Inflammatory macrophage (primary cell): ENCODE measurements at regions not wholly inside any gene's neighbourhood (a gene's known extent, or its start where the extent isn't known, plus 50 kb on each side); places are given as distances from the start of the nearest gene placed in this dataset.

Experiments used
- DNase-seq, 2 donors: peaks; one replicate each; pipeline ENCODE4 v3.0.0-alpha.2; 2020 to 2022

DNA sequence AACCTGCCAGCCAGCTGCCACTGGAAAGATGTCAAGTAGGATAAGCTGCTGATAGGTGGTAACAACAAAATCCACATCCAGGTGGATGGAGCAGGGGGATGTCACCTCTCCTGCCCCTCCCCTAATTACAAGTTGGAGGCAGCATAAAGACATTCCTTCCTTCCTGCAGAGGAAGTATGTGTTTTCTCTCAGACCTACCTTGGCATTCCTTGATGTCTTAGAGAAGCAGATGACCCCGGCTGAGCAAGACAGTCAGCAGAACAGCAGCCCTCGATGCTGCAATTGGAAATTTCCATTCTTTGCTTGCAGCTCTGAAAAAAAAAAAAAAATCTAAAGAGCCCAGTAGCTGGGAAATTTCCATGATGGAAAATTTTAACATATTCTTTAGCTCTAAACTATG lies 137.5 kb upstream of the MKLN1 start:
- no peak for DNase-seq

DNA sequence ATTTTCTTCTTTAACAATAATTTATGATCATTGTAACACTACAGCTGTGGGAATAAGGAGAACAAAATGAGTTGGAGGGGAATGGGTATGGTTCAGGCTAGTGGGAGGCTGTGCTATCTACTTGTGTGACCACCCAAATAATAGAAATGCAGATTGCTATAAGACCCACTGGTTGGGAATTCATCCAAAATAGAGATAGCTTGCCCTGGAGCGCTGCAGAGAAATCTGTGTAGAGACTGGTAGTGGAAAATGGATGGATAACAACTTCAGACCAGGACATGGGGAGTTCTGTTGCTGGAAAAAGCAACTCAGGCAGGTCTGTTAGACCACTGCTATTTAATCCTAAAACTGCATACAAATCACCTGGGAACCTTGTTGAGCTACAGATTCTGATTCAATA lies 137.1 kb upstream of the MKLN1 start:
- DNase-seq, result no peak

DNA sequence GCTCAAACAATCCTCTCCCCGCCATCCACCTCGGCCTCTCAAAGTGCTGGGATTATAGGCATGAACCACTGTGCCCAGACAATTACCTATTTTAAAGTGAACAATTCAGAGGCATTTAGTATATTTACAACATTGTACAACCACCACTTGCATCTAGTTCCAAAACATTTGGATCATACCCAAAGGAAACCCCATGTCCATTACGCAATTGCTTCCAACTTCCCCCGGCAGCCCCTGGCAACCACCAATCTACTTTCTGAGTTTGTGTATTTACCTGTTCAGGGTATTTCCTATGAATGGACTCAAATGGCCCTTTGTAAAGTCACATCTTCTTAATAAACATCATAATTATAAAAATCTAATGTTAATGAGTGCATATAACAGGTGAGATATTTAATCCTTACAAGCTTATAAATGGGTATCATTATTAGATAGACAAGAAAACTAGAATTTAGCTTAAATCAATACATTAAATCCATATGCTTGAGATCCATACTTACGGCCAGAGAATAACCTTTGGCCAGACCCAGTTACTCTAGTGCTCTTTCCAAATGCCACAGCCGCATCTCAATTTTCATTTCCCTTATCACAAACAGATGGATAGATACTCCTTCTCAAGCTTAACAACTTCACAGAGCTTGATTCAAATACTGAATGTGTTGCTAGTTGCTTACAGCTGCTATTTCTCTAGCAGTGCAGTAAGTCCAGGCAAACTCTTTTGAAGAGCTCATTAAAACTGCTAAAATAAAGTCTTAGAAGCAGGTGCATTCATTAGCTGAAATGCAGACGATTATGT lies 133.4 kb upstream of the MKLN1 start:
- DNase-seq, result peak in 1 of 2 donors; percentile 12

DNA sequence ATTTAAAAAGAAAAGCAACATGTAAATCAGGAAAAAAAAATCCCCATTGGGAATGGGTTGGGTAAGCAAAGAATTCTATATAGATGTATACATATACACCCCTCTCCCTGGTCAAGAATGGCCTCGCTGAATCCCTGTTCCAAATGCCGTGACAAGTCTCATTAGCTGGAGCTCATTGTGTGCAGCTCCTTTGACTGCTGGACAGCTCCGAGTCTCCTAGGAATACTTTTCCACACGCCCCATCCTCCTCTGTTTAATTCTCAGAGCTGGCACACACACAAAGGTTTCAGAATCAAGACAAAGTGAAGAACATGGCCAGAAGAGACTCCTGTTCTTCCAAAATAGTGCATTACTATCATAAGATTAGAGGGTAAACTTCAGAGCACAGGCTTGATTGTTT lies 130.9 kb upstream of the MKLN1 start:
- no peak for DNase-seq

DNA sequence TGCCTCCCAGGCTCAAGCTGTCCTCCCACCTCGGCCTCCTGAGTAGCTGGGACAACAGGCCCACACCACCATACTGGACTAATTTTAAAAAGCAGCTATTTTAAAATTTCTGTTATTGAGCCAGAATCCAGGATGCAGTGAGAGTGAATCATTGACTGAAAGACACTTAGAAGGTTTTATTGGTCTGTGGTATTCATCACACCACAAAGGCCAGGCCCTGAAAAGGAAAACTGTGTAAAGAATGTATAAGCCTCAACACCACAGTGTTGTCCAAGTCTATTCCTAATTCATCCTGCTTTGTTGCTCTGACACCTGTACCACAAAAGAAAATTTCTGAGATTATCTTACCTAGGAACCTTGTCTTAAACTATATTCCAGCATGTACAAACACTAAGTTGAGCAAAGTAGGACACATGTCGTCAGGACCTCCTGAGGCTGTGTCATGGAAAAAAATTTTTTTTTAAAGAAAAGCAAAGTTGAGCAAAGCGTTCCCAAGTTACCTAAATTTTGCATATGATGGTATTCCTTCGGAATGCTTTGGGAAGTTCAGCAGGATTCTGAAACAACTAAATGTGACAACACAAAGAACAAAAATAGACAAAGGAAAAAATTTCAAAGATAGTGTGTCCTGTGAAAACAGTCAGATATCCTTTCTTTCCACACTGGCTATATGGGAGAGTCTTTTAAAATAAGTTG lies 129.6 kb upstream of the MKLN1 start:
- no peak for DNase-seq

- no peak for DNase-seq
These were observed 125.2 kb upstream of the MKLN1 start for GRCh38 chr7:131202451-131202850.

DNA sequence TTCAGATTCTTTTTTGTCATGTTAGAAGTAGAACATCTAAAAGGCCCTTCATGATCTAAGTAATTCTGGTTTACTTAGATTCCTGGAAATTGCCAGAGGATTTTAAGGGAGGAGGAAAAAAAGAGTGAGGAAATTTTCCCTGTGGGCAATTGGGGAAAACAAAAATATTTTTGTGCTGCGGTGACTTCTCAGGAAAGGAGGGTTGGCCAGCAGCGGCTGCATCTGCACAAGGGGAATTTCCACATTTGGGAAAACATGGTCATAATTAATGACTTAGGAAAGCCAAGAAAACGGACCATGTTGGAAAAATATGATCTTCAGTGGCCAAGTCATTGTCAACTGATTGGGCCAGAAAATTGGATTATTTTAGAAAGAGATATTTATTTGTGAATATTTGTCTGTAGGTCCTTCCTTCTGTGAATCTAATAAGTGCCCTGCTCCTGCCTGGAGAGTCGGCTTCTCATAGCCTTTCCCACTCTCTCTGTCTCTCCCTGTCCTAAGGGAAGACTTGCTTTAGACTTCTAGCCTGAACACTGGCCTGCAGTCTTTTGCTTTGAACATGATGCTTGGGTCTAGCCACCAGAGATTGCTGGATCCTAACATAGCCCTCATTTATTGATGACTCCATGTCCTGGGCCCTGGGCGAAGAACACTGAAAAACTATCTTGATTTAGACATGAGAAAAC lies 124.2 kb upstream of the MKLN1 start:
- no peak for DNase-seq

GRCh38 chr7:131208777-131209176 lies 118.9 kb upstream of the MKLN1 start:
- DNase-seq, result no peak

DNA sequence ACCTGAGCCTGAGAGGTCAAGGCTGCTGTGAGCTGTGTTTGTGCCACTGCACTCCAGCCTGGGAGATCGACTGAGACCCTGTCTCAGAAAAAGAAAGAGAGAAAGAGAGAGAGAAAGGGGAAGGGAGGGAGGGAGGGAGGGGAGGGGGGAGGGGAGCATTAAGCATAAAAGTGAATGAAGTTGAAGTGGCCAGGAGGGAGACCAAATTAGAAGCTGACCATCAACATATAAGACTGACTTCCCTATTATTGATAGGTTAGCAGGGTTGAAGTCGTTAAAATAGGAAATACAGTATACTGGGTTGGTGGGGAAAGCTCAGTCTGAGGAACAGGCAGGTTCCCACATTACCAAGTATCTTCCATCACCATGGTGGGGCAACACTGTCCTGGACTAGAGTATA lies 117.1 kb upstream of the MKLN1 start:
- DNase-seq, result no peak

DNA sequence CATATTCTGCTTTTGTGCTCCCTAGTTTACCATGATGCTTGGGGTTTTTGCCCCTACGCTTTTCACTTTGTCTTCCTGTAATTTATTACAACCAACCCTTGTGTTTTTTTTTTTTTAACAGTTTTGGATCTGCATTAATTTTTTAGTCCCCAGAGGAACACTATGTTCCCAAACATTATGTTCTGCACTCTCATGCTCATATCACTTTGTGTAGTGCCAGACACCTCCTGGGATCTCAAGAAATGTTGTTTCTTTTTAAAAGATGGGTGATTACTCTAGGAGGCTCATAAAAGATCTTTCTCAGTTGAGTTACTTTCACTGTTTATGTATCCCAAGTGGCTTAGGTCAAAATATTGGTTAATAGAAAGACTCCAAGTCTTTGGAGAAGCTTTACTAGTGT lies 116.2 kb upstream of the MKLN1 start:
- DNase-seq, result no peak

GRCh38 chr7:131212114-131212513 lies 115.6 kb upstream of the MKLN1 start:
- no peak for DNase-seq

DNA sequence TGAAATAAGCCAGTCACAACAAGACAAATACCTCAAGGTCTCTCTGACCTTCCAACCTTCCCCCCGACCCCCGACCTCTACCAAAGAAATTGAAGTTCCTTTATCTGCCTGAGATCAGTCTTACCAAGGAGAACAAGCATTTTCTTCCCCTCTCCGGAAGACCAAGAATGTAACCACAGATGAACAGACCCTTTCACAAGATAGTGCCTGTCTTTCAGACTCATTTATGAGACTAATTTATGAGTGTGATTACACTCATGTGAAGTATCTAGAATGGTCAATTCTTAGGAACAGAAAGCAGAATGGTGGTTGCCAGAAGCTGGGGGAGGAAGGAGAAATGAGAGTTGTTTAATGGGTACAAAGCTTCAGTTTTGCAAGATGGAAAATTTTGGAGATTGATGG lies 108.9 kb upstream of the MKLN1 start:
- DNase-seq, result peak; percentile 2 to 29

DNA sequence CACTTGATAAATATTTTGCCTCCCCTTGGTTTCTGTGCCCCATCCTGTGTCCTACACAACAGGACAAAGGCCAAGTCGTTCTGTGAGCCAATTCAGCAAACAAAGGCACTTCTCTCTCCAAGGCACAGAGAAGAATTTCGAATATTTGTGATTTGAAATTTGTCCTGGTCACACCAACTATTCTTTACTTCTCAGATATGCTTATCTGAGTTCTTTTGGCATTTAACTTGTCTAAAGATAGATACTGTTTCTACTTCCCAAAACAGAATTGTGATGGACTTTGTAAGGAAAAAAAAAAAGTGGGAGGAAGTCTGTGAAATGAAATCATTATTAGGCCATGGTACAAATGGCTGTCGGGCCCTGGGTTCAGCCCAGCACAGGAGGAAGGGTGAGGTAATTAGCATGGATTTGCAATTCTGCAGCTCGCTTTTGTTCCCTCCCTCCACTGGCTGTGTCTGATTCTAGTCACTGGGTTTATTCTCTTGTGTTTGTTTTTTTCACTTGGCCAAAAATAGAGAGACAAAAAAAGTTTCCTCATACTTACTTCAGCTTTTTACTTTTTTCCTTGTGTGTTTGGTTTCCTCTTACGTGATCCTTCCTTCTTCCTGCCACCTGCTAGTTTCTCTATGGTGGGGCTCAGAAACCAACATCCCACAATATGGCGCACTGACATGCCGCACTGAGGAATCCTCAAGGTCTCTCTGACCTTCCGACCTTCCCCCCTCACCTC lies 108.2 kb upstream of the MKLN1 start:
- DNase-seq, result peak; percentile 89

- DNase-seq, result no peak
These were observed 106.6 kb upstream of the MKLN1 start for GRCh38 chr7:131221061-131221460.

DNA sequence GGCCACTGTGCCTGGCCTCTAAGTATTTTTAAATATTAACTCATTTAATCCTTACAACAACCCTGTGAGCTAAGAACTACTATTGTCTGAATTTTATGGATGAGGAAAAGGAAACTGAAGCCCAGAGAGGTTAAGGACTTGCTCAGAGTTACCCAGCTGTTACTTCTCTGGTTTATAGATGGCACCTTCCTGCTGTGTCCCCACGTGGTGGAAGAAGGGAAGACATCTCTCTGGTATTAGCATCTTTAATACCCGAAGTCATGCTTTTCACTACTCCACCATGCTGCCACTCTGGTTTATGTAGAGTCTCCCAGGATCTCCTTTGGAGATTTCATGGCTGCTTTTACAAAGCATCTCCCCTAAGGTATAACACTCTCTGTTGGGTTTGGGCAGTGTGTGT lies 105.5 kb upstream of the MKLN1 start:
- no peak for DNase-seq

GRCh38 chr7:131223151-131223550 lies 104.5 kb upstream of the MKLN1 start:
- peak in 1 of 2 donors; percentile 22 for DNase-seq

- DNase-seq, result no peak
These were observed 102.7 kb upstream of the MKLN1 start for GRCh38 chr7:131224996-131225395.

- DNase-seq, result no peak
These were observed 101.8 kb upstream of the MKLN1 start for GRCh38 chr7:131225619-131226513.

DNA sequence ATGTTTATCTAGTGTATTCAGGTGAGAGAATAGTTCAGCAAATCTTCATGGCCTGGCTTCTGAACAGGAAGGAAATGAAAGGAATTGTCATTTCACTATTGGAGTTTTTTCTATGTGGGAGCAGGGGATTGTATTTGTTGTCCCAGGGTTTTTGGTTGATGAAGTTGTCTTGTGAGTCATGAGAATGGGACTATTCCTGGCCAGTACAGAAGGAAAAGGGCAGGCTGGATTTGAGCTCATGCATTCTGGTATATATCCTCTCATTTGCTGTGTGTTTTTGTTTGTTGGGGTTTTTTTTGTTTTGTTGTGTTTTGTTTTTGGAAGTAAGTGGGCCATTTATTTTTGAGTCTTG lies 101.2 kb upstream of the MKLN1 start:
- no peak for DNase-seq

- DNase-seq, result peak; percentile 73 to 79
These were observed 96.1 kb upstream of the MKLN1 start for GRCh38 chr7:131231381-131232220.

DNA sequence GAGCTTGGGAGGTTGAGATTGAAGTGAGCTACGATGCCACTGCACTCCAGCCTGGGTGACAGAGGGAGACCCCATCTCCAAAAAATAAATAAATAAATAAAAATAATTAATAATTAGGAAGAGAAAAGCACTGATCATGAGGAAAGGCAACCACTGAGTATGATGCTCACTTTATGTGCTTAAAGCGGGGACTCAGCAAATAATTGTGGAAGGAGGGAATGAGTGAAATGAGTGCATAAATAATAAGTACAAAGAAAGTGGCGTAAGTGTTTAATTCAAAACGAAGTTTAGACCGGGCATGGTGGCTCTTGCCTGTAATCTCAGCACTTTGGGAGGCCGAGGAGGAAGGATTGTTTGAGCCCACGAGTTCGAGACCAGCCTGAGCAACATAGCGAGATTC lies 94.9 kb upstream of the MKLN1 start:
- no peak for DNase-seq
